Posterior cingulate gyrus (tissue), 11 donors: ENCODE measurements at regions not wholly inside any gene's neighbourhood (a gene's known extent, or its start where the extent isn't known, plus 50 kb on each side); places are given as distances from the start of the nearest gene placed in this dataset.

Experiments
- DNase-seq, 10 donors: peaks; one replicate each; pipeline versions ENCODE4 v3.0.0 to v3.0.0-alpha.2; 2020 to 2021; ENCODE audit warnings: mixed read lengths in 3 of 10
- intact Hi-C: fragments of 100-400 bp; cut with DNase I; formaldehyde crosslinking; loops from one replicate; pipeline ENCODE4 v1.15.1; 2023

GRCh38 chr1:198102454-198102827 lies 54.4 kb upstream of the NEK7 start:
- intact Hi-C loops, result no loop called here
- no peak for DNase-seq

GRCh38 chr1:198105185-198105584 lies 51.6 kb upstream of the NEK7 start:
- no peak for DNase-seq
- intact Hi-C loops, result no loop called here

- intact Hi-C loops, result no loop called here
- no peak for DNase-seq
Measured at GRCh38 chr1:198106011-198106410, 50.8 kb upstream of the NEK7 start.
